ENCODE measurements at regions not wholly inside any gene's neighbourhood (a gene's known extent, or its start where the extent isn't known, plus 50 kb on each side); places are given as distances from the start of the nearest gene placed in this dataset.
"Not testable (repeated sequence)": the region's sequence is repeated elsewhere in the genome, so short reads cannot be mapped to it uniquely, and the experiment has no call there.

GRCh38 chr20:48401359-48401758, 426.4 kb downstream of the PREX1 start:
- CTCF ChIA-PET, result no interaction called here
- Histone ChIP-seq H3K27me3 (ENCODE audit: control insufficient read depth, insufficient read depth, low read length) (0 out of 2 replicates have a peak, but pooled peaks cover 3% of the 10 kb centered on the region), H3K36me3 (ENCODE audit: control insufficient read depth, insufficient read depth, low read length) (no peaks in the 10 kb centered on the region), H3K4me3 (ENCODE audit: low read depth, low read length) (no peak overlapping the region)
- TF ChIP-seq CTCF (IDR thresholded peaks at IDR 0.05; ENCODE audit: insufficient read depth, low read depth, low read length), result no peak
- DNase-seq (ENCODE audit: low read depth), result no peak
- POLR2A ChIA-PET, result no interaction called here

- DNase-seq (ENCODE audit: low read depth), result no peak
- H3K36me3 ChIP-seq (ENCODE audit: control insufficient read depth, insufficient read depth, low read length), result no peaks in the 10 kb centered on the region
- no peak overlapping the region for H3K4me3 ChIP-seq (ENCODE audit: low read depth, low read length)
- 0 out of 2 replicates have a peak, but pooled peaks cover 5% of the 10 kb centered on the region for H3K27me3 ChIP-seq (ENCODE audit: control insufficient read depth, insufficient read depth, low read length)
- ChIA-PET CTCF (no interaction called here), POLR2A (no interaction called here)
- no peak for TF ChIP-seq CTCF (IDR thresholded peaks at IDR 0.05; ENCODE audit: insufficient read depth, low read depth, low read length)
Observed at GRCh38 chr20:48400009-48400408, 427.8 kb downstream of the PREX1 start.

- no peak for DNase-seq (ENCODE audit: low read depth)
- POLR2A ChIA-PET, result no interaction called here
- no peak overlapping the region for H3K4me3 ChIP-seq (ENCODE audit: low read depth, low read length)
- CTCF ChIA-PET, result no interaction called here
- H3K36me3 ChIP-seq (ENCODE audit: control insufficient read depth, insufficient read depth, low read length), result no peaks in the 10 kb centered on the region
- TF ChIP-seq CTCF (IDR thresholded peaks at IDR 0.05; ENCODE audit: insufficient read depth, low read depth, low read length), result no peak
- H3K27me3 ChIP-seq (ENCODE audit: control insufficient read depth, insufficient read depth, low read length), result 0 out of 2 replicates have a peak, but pooled peaks cover 5% of the 10 kb centered on the region
Observed at GRCh38 chr20:48398506-48399449, 429.0 kb downstream of the PREX1 start.

GRCh38 chr20:48396981-48397861, 430.6 kb downstream of the PREX1 start:
- POLR2A ChIA-PET; H3K27me3 ChIP-seq (ENCODE audit: control insufficient read depth, insufficient read depth, low read length); H3K4me3 ChIP-seq (ENCODE audit: low read depth, low read length); H3K36me3 ChIP-seq (ENCODE audit: control insufficient read depth, insufficient read depth, low read length); DNase-seq (ENCODE audit: low read depth): not testable (repeated sequence)
- CTCF ChIA-PET, result interaction anchor here (0.5 kb wide), 1 partner anchor 1493 kb away, joined by 4 read pairs; no protein-coding TSS in a partner anchor

- H3K4me3 ChIP-seq (ENCODE audit: low read depth, low read length), result no peak overlapping the region
- DNase-seq (ENCODE audit: low read depth), result no peak
- H3K36me3 ChIP-seq (ENCODE audit: control insufficient read depth, insufficient read depth, low read length), result no peaks in the 10 kb centered on the region
- 0 out of 2 replicates have a peak, but pooled peaks cover 5% of the 10 kb centered on the region for H3K27me3 ChIP-seq (ENCODE audit: control insufficient read depth, insufficient read depth, low read length)
- ChIA-PET CTCF (no interaction called here), POLR2A (no interaction called here)
- TF ChIP-seq CTCF (IDR thresholded peaks at IDR 0.05; ENCODE audit: insufficient read depth, low read depth, low read length), result no peak
Observed at GRCh38 chr20:48395816-48396546, 431.8 kb downstream of the PREX1 start.
